GM12801 (cell line): ENCODE measurements at regions not wholly inside any gene's neighbourhood (a gene's known extent, or its start where the extent isn't known, plus 50 kb on each side); places are given as distances from the start of the nearest gene placed in this dataset.

Source experiments
- TF ChIP-seq, protein P1 (sequence below): IDR thresholded peaks from one replicate; pipeline ENCODE4 v1.5.1; 2011; ENCODE audit warnings: control low read depth; ENCODE audit not compliant: insufficient read length; ENCODE audit errors: extremely low read depth

GRCh38 chr12:92478692-92479091, 224.1 kb upstream of the PLEKHG7 start:
- TF ChIP-seq, protein P1, sequence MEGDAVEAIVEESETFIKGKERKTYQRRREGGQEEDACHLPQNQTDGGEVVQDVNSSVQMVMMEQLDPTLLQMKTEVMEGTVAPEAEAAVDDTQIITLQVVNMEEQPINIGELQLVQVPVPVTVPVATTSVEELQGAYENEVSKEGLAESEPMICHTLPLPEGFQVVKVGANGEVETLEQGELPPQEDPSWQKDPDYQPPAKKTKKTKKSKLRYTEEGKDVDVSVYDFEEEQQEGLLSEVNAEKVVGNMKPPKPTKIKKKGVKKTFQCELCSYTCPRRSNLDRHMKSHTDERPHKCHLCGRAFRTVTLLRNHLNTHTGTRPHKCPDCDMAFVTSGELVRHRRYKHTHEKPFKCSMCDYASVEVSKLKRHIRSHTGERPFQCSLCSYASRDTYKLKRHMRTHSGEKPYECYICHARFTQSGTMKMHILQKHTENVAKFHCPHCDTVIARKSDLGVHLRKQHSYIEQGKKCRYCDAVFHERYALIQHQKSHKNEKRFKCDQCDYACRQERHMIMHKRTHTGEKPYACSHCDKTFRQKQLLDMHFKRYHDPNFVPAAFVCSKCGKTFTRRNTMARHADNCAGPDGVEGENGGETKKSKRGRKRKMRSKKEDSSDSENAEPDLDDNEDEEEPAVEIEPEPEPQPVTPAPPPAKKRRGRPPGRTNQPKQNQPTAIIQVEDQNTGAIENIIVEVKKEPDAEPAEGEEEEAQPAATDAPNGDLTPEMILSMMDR: no peak

DNA sequence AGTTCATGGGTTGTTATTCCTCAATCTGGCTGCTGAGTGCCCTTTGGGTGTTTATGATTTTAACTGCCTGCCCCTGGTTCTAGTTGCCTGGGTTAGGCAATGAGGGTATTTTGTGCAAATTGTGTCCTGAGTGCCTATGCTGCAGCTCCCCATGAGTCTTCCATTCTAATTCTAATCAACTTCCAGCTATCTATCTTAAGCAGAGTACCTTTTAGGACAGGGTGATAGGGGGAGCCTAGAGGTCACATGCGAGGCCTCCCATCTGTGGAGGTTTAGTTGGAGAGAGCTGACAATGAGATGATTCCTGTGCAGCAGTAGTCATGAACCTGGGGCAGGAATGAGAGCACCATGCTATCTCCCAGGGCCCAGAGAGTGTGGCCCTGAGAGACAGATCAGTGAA, 225.9 kb upstream of the PLEKHG7 start:
- TF ChIP-seq, protein P1: no peak

GRCh38 chr12:92473564-92473963, 229.2 kb upstream of the PLEKHG7 start:
- TF ChIP-seq, protein P1: no peak

DNA sequence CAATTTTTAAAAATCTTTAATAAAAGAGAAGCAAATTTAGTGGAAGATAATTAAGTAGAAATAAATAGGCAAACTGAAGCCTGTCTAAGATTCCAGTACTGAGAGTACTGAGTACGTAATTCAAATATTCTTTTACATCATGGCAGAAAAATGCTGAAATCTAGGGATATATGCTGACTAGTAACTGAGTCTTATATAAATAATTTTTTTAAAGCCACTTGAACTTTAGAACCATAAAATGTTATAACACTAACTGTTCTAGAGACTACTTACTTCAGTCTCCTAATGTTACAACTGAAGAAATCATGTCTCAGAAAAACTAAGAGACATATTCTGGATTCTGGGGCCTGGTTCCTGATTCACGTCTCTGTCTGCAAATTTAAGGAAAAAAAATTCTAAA, 230.6 kb upstream of the PLEKHG7 start:
- TF ChIP-seq, protein P1: no peak

GRCh38 chr12:92471551-92471950, 231.2 kb upstream of the PLEKHG7 start:
- TF ChIP-seq, protein P1: no peak

DNA sequence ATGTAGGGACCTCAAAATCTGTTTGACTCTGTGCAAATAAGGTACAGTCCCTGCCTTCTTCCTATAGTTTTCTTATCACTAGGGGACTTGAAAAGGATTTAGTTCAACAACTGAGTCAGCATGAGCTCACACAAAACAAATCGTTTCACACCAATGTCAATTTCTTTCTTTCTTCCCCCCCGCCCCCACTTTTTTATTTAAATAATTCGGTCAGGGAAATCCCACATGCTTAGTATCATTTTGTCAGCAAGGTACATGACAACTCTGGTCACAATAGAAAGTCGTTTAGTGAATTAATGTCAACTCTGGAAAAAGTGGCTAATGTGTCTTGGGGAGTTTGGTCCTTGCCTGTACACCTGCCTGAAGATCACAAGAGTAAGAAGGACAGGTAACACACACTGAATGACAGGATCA, 232.2 kb upstream of the PLEKHG7 start:
- TF ChIP-seq, protein P1: no peak

GRCh38 chr12:92469837-92470236, 233.0 kb upstream of the PLEKHG7 start:
- TF ChIP-seq, protein P1: no peak

GRCh38 chr12:92468358-92469020, 234.3 kb upstream of the PLEKHG7 start:
- TF ChIP-seq, protein P1: no peak
